Fibroblast of lung (primary cell): ENCODE measurements at regions not wholly inside any gene's neighbourhood (a gene's known extent, or its start where the extent isn't known, plus 50 kb on each side); places are given as distances from the start of the nearest gene placed in this dataset.

Experiments used
- DNase-seq, 2 donors: peaks; one replicate each; pipeline versions ENCODE4 v3.0.0 to v3.0.0-alpha.2; 2010; ENCODE audit warnings: low read depth in 2 of 2
- H2AFZ ChIP-seq: 2 replicates; pipeline ENCODE4 v1.5.1; 2012; ENCODE audit warnings: low read length, control low read depth, inconsistent platforms
- H3K27ac ChIP-seq: 2 replicates; pipeline ENCODE4 v1.5.1; 2011; ENCODE audit warnings: low read length, control low read depth; ENCODE audit not compliant: insufficient read depth
- H3K27me3 ChIP-seq: 2 replicates; pipeline ENCODE4 v1.5.1; 2011; ENCODE audit warnings: mild to moderate bottlenecking, low read length; ENCODE audit not compliant: control insufficient read depth, insufficient read depth
- H3K36me3 ChIP-seq: 2 replicates; pipeline ENCODE4 v1.5.1; 2011; ENCODE audit warnings: low read length; ENCODE audit not compliant: control insufficient read depth, insufficient read depth
- H3K4me1 ChIP-seq: 2 replicates; pipeline ENCODE4 v1.5.1; 2011; ENCODE audit warnings: low read length; ENCODE audit not compliant: control insufficient read depth, insufficient read depth; ENCODE audit errors: extremely low read depth
- H3K4me2 ChIP-seq: 2 replicates; pipeline ENCODE4 v1.5.1; 2011; ENCODE audit warnings: low read length, control low read depth; ENCODE audit not compliant: insufficient read depth; ENCODE audit errors: extremely low read depth
- H3K4me3 ChIP-seq, 4 experiments: fragments of 200-600 bp in 1 of 4; sonication (generic) in 1 of 4; replicated peaks in 1 of 4; 2 replicates each; pipeline ENCODE4 v1.5.1; 2011 to 2016; ENCODE audit warnings: low read length in 4 of 4, low read depth in 3 of 4, mild to moderate bottlenecking in 3 of 4, control low read depth in 2 of 4, inconsistent platforms in 1 of 4, mixed read lengths in 1 of 4; ENCODE audit not compliant: insufficient read depth in 1 of 4; ENCODE audit errors: control extremely low read depth in 1 of 4
- H3K79me2 ChIP-seq: 2 replicates; pipeline ENCODE4 v1.5.1; 2012; ENCODE audit warnings: mild to moderate bottlenecking, low read length, inconsistent platforms; ENCODE audit not compliant: control insufficient read depth, insufficient read depth
- H3K9ac ChIP-seq: 2 replicates; pipeline ENCODE4 v1.5.1; 2011; ENCODE audit warnings: mild to moderate bottlenecking, low read length, control low read depth; ENCODE audit not compliant: insufficient read depth
- H3K9me3 ChIP-seq: 2 replicates; pipeline ENCODE4 v1.5.1; 2012; ENCODE audit warnings: low read depth, low read length; ENCODE audit not compliant: control insufficient read depth, insufficient read depth
- H4K20me1 ChIP-seq: 2 replicates; pipeline ENCODE4 v1.5.1; 2011; ENCODE audit warnings: low read length; ENCODE audit not compliant: control insufficient read depth, insufficient read depth; ENCODE audit errors: extremely low read depth
- EZH2 ChIP-seq: IDR thresholded peaks from 2 replicates; pipeline ENCODE4 v1.5.1; 2012; ENCODE audit warnings: low read length, control low read depth, mild to moderate bottlenecking; ENCODE audit errors: missing control alignments
- TF ChIP-seq, protein P1 (sequence below), 2 donors: IDR thresholded peaks in 1 of 2; conservative IDR thresholded peaks in 1 of 2; 1 replicate in 1 of 2; 2 replicates in 1 of 2; pipeline ENCODE4 v1.5.1; 2011 to 2012; ENCODE audit warnings: low read length in 2 of 2, control low read depth in 1 of 2, inconsistent platforms in 1 of 2, low read depth in 1 of 2, mild to moderate bottlenecking in 1 of 2

- Histone ChIP-seq H3K4me2 (no peak overlapping the region), H3K27me3 (no peaks in the 10 kb centered on the region), H4K20me1 (no peaks in the 10 kb centered on the region), H3K79me2 (no peaks in the 10 kb centered on the region), H3K9me3 (no peaks in the 10 kb centered on the region), H3K4me1 (no peaks in the 10 kb centered on the region), H3K27ac (no peak overlapping the region), H3K4me3 (no peak overlapping the region), H3K9ac (no peak overlapping the region), H3K36me3 (no peaks in the 10 kb centered on the region), H2AFZ (no peak overlapping the region)
- no peak for TF ChIP-seq EZH2
- TF ChIP-seq, protein P1, sequence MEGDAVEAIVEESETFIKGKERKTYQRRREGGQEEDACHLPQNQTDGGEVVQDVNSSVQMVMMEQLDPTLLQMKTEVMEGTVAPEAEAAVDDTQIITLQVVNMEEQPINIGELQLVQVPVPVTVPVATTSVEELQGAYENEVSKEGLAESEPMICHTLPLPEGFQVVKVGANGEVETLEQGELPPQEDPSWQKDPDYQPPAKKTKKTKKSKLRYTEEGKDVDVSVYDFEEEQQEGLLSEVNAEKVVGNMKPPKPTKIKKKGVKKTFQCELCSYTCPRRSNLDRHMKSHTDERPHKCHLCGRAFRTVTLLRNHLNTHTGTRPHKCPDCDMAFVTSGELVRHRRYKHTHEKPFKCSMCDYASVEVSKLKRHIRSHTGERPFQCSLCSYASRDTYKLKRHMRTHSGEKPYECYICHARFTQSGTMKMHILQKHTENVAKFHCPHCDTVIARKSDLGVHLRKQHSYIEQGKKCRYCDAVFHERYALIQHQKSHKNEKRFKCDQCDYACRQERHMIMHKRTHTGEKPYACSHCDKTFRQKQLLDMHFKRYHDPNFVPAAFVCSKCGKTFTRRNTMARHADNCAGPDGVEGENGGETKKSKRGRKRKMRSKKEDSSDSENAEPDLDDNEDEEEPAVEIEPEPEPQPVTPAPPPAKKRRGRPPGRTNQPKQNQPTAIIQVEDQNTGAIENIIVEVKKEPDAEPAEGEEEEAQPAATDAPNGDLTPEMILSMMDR (conservative IDR thresholded peaks at IDR 0.05 in 1 of 2, IDR thresholded peaks at IDR 0.05 in 1 of 2; ENCODE audit: low read depth in 1 of 2, low read length in 2 of 2), result no peak
- DNase-seq, result no peak
Observed at GRCh38 chr16:62913924-62914323, 877.7 kb upstream of the CDH8 start.

DNA sequence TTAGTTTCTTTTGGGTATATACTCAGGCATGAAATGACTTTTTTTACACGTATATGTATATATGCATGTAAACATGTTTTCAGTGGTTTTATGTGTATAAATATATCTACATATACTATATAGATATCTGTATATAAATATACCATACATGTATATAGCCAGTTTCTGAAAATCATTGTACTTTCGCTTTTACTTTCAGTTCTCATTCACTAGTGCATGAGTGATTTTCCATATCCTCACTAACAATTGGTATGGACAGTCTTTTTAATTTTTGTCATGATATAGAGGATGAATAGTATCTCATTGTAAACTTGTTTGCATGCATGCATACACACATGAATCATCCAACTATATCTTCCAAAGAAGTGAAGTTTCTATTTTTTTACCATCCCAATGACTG lies 877.1 kb upstream of the CDH8 start:
- TF ChIP-seq EZH2, result no peak
- TF ChIP-seq, protein P1 (conservative IDR thresholded peaks at IDR 0.05 in 1 of 2, IDR thresholded peaks at IDR 0.05 in 1 of 2; ENCODE audit: low read depth in 1 of 2, low read length in 2 of 2), result no peak
- H3K79me2 ChIP-seq, result no peaks in the 10 kb centered on the region
- H3K9me3 ChIP-seq, result no peaks in the 10 kb centered on the region
- no peak for DNase-seq
- no peak overlapping the region for H3K4me2 ChIP-seq
- H3K36me3 ChIP-seq, result no peaks in the 10 kb centered on the region
- H3K27ac ChIP-seq, result no peak overlapping the region
- no peaks in the 10 kb centered on the region for H4K20me1 ChIP-seq
- no peaks in the 10 kb centered on the region for H3K4me1 ChIP-seq
- H3K4me3 ChIP-seq, result no peak overlapping the region
- no peak overlapping the region for H3K9ac ChIP-seq
- no peak overlapping the region for H2AFZ ChIP-seq
- H3K27me3 ChIP-seq, result no peaks in the 10 kb centered on the region

- Histone ChIP-seq H3K27ac (no peak overlapping the region), H3K9ac (no peak overlapping the region), H3K4me3 (no peak overlapping the region), H4K20me1 (no peaks in the 10 kb centered on the region), H3K9me3 (no peaks in the 10 kb centered on the region), H3K4me1 (no peaks in the 10 kb centered on the region), H3K36me3 (no peaks in the 10 kb centered on the region), H3K27me3 (no peaks in the 10 kb centered on the region), H2AFZ (no peak overlapping the region), H3K79me2 (no peaks in the 10 kb centered on the region), H3K4me2 (no peak overlapping the region)
- no peak for DNase-seq
- no peak for TF ChIP-seq EZH2
- TF ChIP-seq, protein P1 (conservative IDR thresholded peaks at IDR 0.05 in 1 of 2, IDR thresholded peaks at IDR 0.05 in 1 of 2; ENCODE audit: low read depth in 1 of 2, low read length in 2 of 2), result no peak
Observed at GRCh38 chr16:62909597-62909996, 873.4 kb upstream of the CDH8 start.
